ENCODE measurements at regions not wholly inside any gene's neighbourhood (a gene's known extent, or its start where the extent isn't known, plus 50 kb on each side); places are given as distances from the start of the nearest gene placed in this dataset.

- no peak for TF ChIP-seq REST (IDR thresholded peaks at IDR 0.05; ENCODE audit: insufficient replicate concordance, low read depth)
- TF ChIP-seq CTCF (IDR thresholded peaks at IDR 0.05; ENCODE audit: insufficient read depth, low read length) = no peak
- no peak for TF ChIP-seq GABPA (IDR thresholded peaks at IDR 0.05; ENCODE audit: low read depth)
- no peak for TF ChIP-seq POLR2AphosphoS5 (IDR thresholded peaks at IDR 0.05; ENCODE audit: low read depth)
- TF ChIP-seq SPI1 (IDR thresholded peaks at IDR 0.05; ENCODE audit: borderline replicate concordance, low read depth) = no peak
These were observed 261.6 kb upstream of the THRB start for GRCh38 chr3:24756101-24756888.
